GM19025 (cell line): ENCODE measurements at regions not wholly inside any gene's neighbourhood (a gene's known extent, or its start where the extent isn't known, plus 50 kb on each side); places are given as distances from the start of the nearest gene placed in this dataset.
A peak's percentile ranks its signal among the peaks of the same experiment; 100 is the strongest.

ENCODE experiments used
- ATAC-seq: cut with Tn5 transposase; IDR thresholded peaks from one replicate; pipeline ENCODE4 v1.9.1; 2021; ENCODE audit warnings: mild to moderate bottlenecking, low read depth, moderate library complexity; ENCODE audit not compliant: unreplicated experiment

GRCh38 chr17:56648321-56648720 is 54.8 kb downstream of the NOG start:
- ATAC-seq, result no peak

GRCh38 chr17:56648806-56649205 is 55.3 kb downstream of the NOG start:
- no peak for ATAC-seq

GRCh38 chr17:56652628-56653027 is 59.1 kb downstream of the NOG start:
- ATAC-seq, result no peak

GRCh38 chr17:56653877-56654276 is 60.4 kb downstream of the NOG start:
- ATAC-seq, result peak; percentile 94

- ATAC-seq, result no peak
Measured at GRCh38 chr17:56656701-56657327, 63.3 kb downstream of the NOG start.

GRCh38 chr17:56658648-56659047 is 65.1 kb downstream of the NOG start:
- no peak for ATAC-seq

GRCh38 chr17:56659622-56660021 is 66.1 kb downstream of the NOG start:
- no peak for ATAC-seq

GRCh38 chr17:56661906-56662305 is 68.4 kb downstream of the NOG start:
- no peak for ATAC-seq

- ATAC-seq, result no peak
Measured at GRCh38 chr17:56665864-56666263, 72.4 kb downstream of the NOG start.

GRCh38 chr17:56667925-56668458 is 74.5 kb downstream of the NOG start:
- no peak for ATAC-seq

GRCh38 chr17:56672195-56672594 is 78.7 kb downstream of the NOG start:
- ATAC-seq, result no peak

- no peak for ATAC-seq
Measured at GRCh38 chr17:56674401-56674925, 81.0 kb downstream of the NOG start.

GRCh38 chr17:56675876-56676660 is 82.6 kb downstream of the NOG start:
- no peak for ATAC-seq

- ATAC-seq, result no peak
Measured at GRCh38 chr17:56676810-56677209, 83.3 kb downstream of the NOG start.

- no peak for ATAC-seq
Measured at GRCh38 chr17:56678249-56679114, 85.0 kb downstream of the NOG start.

GRCh38 chr17:56679115-56679776 is 85.7 kb downstream of the NOG start:
- ATAC-seq, result no peak

- no peak for ATAC-seq
Measured at GRCh38 chr17:56679777-56680422, 86.4 kb downstream of the NOG start.

- ATAC-seq, result no peak
Measured at GRCh38 chr17:56680676-56681075, 87.2 kb downstream of the NOG start.

- ATAC-seq, result no peak
Measured at GRCh38 chr17:56681561-56682266, 88.2 kb downstream of the NOG start.
